ENCODE measurements at regions not wholly inside any gene's neighbourhood (a gene's known extent, or its start where the extent isn't known, plus 50 kb on each side); places are given as distances from the start of the nearest gene placed in this dataset.

DNA sequence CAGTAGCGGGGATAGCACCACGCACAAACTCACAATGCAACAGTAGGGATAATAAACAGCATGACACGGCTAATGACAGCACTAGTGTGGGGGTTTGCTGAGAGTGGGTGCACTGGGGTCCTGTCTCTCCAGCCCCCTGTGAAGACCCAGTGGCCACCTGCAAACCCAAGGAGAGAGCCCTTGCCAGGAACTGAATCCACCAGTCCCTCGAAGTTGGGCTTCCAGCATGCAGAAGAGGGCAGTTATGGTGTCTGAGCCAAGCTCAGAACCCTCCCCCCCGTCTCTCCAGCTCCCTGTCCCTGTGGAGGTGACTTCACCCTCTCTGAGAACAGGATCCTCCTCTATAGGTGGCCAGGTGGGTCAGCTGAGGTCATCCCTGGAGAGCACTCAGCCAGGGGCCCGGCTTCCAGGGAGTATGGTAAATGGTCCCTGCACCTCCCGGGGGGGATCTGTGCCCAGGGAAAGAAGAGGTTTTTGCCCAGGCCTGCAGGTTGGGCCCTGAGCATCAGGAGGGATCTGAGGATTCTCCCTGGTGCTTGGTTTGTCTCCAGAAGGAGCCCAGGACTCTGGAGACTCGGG is 86.3 kb upstream of the PRR5 start (continued):
- TF ChIP-seq, protein P1, sequence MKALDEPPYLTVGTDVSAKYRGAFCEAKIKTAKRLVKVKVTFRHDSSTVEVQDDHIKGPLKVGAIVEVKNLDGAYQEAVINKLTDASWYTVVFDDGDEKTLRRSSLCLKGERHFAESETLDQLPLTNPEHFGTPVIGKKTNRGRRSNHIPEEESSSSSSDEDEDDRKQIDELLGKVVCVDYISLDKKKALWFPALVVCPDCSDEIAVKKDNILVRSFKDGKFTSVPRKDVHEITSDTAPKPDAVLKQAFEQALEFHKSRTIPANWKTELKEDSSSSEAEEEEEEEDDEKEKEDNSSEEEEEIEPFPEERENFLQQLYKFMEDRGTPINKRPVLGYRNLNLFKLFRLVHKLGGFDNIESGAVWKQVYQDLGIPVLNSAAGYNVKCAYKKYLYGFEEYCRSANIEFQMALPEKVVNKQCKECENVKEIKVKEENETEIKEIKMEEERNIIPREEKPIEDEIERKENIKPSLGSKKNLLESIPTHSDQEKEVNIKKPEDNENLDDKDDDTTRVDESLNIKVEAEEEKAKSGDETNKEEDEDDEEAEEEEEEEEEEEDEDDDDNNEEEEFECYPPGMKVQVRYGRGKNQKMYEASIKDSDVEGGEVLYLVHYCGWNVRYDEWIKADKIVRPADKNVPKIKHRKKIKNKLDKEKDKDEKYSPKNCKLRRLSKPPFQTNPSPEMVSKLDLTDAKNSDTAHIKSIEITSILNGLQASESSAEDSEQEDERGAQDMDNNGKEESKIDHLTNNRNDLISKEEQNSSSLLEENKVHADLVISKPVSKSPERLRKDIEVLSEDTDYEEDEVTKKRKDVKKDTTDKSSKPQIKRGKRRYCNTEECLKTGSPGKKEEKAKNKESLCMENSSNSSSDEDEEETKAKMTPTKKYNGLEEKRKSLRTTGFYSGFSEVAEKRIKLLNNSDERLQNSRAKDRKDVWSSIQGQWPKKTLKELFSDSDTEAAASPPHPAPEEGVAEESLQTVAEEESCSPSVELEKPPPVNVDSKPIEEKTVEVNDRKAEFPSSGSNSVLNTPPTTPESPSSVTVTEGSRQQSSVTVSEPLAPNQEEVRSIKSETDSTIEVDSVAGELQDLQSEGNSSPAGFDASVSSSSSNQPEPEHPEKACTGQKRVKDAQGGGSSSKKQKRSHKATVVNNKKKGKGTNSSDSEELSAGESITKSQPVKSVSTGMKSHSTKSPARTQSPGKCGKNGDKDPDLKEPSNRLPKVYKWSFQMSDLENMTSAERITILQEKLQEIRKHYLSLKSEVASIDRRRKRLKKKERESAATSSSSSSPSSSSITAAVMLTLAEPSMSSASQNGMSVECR (CRISPR knock-in tag; IDR thresholded peaks at IDR 0.05; ENCODE audit: borderline replicate concordance): no peak
- no peak for TF ChIP-seq OVOL2 (CRISPR knock-in tag; IDR thresholded peaks at IDR 0.05; ENCODE audit: borderline replicate concordance)
- TF ChIP-seq, protein P2, sequence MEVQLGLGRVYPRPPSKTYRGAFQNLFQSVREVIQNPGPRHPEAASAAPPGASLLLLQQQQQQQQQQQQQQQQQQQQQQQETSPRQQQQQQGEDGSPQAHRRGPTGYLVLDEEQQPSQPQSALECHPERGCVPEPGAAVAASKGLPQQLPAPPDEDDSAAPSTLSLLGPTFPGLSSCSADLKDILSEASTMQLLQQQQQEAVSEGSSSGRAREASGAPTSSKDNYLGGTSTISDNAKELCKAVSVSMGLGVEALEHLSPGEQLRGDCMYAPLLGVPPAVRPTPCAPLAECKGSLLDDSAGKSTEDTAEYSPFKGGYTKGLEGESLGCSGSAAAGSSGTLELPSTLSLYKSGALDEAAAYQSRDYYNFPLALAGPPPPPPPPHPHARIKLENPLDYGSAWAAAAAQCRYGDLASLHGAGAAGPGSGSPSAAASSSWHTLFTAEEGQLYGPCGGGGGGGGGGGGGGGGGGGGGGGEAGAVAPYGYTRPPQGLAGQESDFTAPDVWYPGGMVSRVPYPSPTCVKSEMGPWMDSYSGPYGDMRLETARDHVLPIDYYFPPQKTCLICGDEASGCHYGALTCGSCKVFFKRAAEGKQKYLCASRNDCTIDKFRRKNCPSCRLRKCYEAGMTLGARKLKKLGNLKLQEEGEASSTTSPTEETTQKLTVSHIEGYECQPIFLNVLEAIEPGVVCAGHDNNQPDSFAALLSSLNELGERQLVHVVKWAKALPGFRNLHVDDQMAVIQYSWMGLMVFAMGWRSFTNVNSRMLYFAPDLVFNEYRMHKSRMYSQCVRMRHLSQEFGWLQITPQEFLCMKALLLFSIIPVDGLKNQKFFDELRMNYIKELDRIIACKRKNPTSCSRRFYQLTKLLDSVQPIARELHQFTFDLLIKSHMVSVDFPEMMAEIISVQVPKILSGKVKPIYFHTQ (CRISPR knock-in tag; IDR thresholded peaks at IDR 0.05): no peak

DNA sequence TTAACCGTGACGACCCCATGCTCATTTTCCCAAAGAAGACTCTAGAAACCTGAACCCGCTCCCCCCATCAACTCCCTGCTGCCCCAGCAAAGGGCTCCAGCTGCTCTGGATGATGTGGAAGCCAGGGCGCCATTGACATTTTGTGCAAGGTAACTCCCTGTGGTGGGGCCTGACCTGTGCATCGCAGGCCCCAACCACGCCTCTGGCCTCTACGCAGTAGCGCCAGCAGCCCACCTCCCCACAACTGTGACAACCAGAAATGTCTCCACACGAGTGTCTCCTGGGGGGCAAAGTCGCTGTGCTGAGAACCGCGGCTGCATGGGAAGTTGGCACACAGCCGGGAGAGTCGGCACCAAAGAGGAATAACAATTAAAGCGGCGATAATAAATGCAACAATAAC is 86.9 kb upstream of the PRR5 start:
- Mint-ChIP-seq H3K9me3 (peaks cover 40% of the 10 kb centered on the region), H3K27me3 (ENCODE audit: low read depth) (peaks cover 9% of the 10 kb centered on the region), H3K4me1 (no peaks in the 10 kb centered on the region), H3K27ac (no peak overlapping the region), H3K4me3 (no peak overlapping the region), H3K36me3 (peaks cover 30% of the 10 kb centered on the region)
- no peak for ATAC-seq
- no peak for DNase-seq (ENCODE audit: low spot score)
- ChIA-PET CTCF (no interaction called here), POLR2A (no interaction called here)
- TF ChIP-seq, protein P2 (CRISPR knock-in tag; IDR thresholded peaks at IDR 0.05): no peak
- no peak for TF ChIP-seq ATF1 (CRISPR knock-in tag; IDR thresholded peaks at IDR 0.05)
- TF ChIP-seq ZNF396 (CRISPR knock-in tag; IDR thresholded peaks at IDR 0.05; ENCODE audit: borderline replicate concordance): no peak
- no peak for TF ChIP-seq NR3C1 (CRISPR knock-in tag; conservative IDR thresholded peaks at IDR 0.05; ENCODE audit: low read depth)
- TF ChIP-seq, protein P3, sequence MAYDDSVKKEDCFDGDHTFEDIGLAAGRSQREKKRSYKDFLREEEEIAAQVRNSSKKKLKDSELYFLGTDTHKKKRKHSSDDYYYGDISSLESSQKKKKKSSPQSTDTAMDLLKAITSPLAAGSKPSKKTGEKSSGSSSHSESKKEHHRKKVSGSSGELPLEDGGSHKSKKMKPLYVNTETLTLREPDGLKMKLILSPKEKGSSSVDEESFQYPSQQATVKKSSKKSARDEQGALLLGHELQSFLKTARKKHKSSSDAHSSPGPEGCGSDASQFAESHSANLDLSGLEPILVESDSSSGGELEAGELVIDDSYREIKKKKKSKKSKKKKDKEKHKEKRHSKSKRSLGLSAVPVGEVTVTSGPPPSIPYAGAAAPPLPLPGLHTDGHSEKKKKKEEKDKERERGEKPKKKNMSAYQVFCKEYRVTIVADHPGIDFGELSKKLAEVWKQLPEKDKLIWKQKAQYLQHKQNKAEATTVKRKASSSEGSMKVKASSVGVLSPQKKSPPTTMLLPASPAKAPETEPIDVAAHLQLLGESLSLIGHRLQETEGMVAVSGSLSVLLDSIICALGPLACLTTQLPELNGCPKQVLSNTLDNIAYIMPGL (CRISPR knock-in tag; IDR thresholded peaks at IDR 0.05): no peak
- no peak for TF ChIP-seq OVOL2 (CRISPR knock-in tag; IDR thresholded peaks at IDR 0.05; ENCODE audit: borderline replicate concordance)
- TF ChIP-seq, protein P4, sequence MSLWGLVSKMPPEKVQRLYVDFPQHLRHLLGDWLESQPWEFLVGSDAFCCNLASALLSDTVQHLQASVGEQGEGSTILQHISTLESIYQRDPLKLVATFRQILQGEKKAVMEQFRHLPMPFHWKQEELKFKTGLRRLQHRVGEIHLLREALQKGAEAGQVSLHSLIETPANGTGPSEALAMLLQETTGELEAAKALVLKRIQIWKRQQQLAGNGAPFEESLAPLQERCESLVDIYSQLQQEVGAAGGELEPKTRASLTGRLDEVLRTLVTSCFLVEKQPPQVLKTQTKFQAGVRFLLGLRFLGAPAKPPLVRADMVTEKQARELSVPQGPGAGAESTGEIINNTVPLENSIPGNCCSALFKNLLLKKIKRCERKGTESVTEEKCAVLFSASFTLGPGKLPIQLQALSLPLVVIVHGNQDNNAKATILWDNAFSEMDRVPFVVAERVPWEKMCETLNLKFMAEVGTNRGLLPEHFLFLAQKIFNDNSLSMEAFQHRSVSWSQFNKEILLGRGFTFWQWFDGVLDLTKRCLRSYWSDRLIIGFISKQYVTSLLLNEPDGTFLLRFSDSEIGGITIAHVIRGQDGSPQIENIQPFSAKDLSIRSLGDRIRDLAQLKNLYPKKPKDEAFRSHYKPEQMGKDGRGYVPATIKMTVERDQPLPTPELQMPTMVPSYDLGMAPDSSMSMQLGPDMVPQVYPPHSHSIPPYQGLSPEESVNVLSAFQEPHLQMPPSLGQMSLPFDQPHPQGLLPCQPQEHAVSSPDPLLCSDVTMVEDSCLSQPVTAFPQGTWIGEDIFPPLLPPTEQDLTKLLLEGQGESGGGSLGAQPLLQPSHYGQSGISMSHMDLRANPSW (CRISPR knock-in tag; conservative IDR thresholded peaks at IDR 0.05; ENCODE audit: low read depth): no peak
- no peak for TF ChIP-seq GABPB1 (CRISPR knock-in tag; IDR thresholded peaks at IDR 0.05)
- TF ChIP-seq NR2C2 (CRISPR knock-in tag; IDR thresholded peaks at IDR 0.05): no peak
- TF ChIP-seq, protein P5, sequence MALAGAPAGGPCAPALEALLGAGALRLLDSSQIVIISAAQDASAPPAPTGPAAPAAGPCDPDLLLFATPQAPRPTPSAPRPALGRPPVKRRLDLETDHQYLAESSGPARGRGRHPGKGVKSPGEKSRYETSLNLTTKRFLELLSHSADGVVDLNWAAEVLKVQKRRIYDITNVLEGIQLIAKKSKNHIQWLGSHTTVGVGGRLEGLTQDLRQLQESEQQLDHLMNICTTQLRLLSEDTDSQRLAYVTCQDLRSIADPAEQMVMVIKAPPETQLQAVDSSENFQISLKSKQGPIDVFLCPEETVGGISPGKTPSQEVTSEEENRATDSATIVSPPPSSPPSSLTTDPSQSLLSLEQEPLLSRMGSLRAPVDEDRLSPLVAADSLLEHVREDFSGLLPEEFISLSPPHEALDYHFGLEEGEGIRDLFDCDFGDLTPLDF (CRISPR knock-in tag; IDR thresholded peaks at IDR 0.05): no peak
- TF ChIP-seq SP1 (CRISPR knock-in tag; conservative IDR thresholded peaks at IDR 0.05): no peak
- TF ChIP-seq, protein P6, sequence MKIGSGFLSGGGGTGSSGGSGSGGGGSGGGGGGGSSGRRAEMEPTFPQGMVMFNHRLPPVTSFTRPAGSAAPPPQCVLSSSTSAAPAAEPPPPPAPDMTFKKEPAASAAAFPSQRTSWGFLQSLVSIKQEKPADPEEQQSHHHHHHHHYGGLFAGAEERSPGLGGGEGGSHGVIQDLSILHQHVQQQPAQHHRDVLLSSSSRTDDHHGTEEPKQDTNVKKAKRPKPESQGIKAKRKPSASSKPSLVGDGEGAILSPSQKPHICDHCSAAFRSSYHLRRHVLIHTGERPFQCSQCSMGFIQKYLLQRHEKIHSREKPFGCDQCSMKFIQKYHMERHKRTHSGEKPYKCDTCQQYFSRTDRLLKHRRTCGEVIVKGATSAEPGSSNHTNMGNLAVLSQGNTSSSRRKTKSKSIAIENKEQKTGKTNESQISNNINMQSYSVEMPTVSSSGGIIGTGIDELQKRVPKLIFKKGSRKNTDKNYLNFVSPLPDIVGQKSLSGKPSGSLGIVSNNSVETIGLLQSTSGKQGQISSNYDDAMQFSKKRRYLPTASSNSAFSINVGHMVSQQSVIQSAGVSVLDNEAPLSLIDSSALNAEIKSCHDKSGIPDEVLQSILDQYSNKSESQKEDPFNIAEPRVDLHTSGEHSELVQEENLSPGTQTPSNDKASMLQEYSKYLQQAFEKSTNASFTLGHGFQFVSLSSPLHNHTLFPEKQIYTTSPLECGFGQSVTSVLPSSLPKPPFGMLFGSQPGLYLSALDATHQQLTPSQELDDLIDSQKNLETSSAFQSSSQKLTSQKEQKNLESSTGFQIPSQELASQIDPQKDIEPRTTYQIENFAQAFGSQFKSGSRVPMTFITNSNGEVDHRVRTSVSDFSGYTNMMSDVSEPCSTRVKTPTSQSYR (CRISPR knock-in tag; IDR thresholded peaks at IDR 0.05): no peak
- TF ChIP-seq, protein P7, sequence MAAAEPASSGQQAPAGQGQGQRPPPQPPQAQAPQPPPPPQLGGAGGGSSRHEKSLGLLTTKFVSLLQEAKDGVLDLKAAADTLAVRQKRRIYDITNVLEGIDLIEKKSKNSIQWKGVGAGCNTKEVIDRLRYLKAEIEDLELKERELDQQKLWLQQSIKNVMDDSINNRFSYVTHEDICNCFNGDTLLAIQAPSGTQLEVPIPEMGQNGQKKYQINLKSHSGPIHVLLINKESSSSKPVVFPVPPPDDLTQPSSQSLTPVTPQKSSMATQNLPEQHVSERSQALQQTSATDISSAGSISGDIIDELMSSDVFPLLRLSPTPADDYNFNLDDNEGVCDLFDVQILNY (CRISPR knock-in tag; IDR thresholded peaks at IDR 0.05): no peak
- no peak for TF ChIP-seq TEAD4 (CRISPR knock-in tag; IDR thresholded peaks at IDR 0.05)

Data from WTC11 (cell line).